ENCODE measurements at regions not wholly inside any gene's neighbourhood (a gene's known extent, or its start where the extent isn't known, plus 50 kb on each side); places are given as distances from the start of the nearest gene placed in this dataset.
A peak's percentile ranks its signal among the peaks of the same experiment; 100 is the strongest.

- Mint-ChIP-seq H3K9me3 (ENCODE audit: unreplicated experiment) (no peaks in the 10 kb centered on the region), H3K27ac (ENCODE audit: low read depth, unreplicated experiment) (no peak overlapping the region), H3K27me3 (ENCODE audit: insufficient read depth, unreplicated experiment) (no peaks in the 10 kb centered on the region), H3K36me3 (ENCODE audit: insufficient read depth, unreplicated experiment) (no peaks in the 10 kb centered on the region), H3K4me1 (ENCODE audit: insufficient read depth, unreplicated experiment) (no peaks in the 10 kb centered on the region), H3K4me3 (ENCODE audit: unreplicated experiment) (no peak overlapping the region)
- intact Hi-C loops (cut with micrococcal nuclease) = no loop called here
- ChIA-PET CTCF (interaction anchor here (0.6 kb wide), 2 partner anchors 424 to 575 kb away, joined by 3 read pairs; no protein-coding TSS in a partner anchor), POLR2A (no interaction called here)
- TF ChIP-seq CTCF (IDR thresholded peaks at IDR 0.05; ENCODE audit: unreplicated experiment) = no peak
- no peak for DNase-seq (ENCODE audit: unreplicated experiment)
- BruUV-seq (replicated peaks) = no TSS peak
Measured at GRCh38 chr18:29883114-29883513, 1159.4 kb downstream of the DSC3 start.

DNA sequence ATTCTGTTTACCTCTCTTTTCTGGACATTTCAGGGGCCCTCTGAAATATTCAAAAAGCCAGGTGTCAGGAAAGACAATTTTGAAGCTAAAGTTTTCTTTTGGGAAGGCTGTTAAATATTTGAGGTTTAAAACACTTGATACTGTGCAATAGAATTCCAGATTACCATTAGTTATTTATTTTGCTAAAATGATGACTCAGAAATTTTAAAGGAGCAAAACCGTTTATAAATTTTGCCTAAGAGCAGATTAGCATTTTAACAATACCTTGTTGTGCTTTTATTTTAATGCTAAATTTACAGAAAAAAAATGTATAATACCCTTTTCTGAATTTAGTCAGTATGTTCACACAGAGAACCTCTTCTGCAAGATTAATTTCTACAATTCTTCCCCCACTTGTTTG, 1159.9 kb downstream of the DSC3 start:
- intact Hi-C loops (cut with micrococcal nuclease) = no loop called here
- no peak for TF ChIP-seq CTCF (IDR thresholded peaks at IDR 0.05; ENCODE audit: unreplicated experiment)
- Mint-ChIP-seq H3K27me3 (ENCODE audit: insufficient read depth, unreplicated experiment) (no peaks in the 10 kb centered on the region), H3K4me3 (ENCODE audit: unreplicated experiment) (no peak overlapping the region), H3K9me3 (ENCODE audit: unreplicated experiment) (no peaks in the 10 kb centered on the region), H3K27ac (ENCODE audit: low read depth, unreplicated experiment) (no peak overlapping the region), H3K36me3 (ENCODE audit: insufficient read depth, unreplicated experiment) (no peaks in the 10 kb centered on the region), H3K4me1 (ENCODE audit: insufficient read depth, unreplicated experiment) (no peaks in the 10 kb centered on the region)
- ChIA-PET POLR2A (no interaction called here), CTCF (interaction anchor here (0.5 to 0.6 kb wide), 3 partner anchors 80 to 423 kb away, joined by 3 read pairs; no protein-coding TSS in a partner anchor)
- BruUV-seq (replicated peaks) = no TSS peak
- DNase-seq (ENCODE audit: unreplicated experiment) = no peak

- BruUV-seq (replicated peaks) = no TSS peak
- CTCF ChIA-PET = no interaction called here
Measured at GRCh38 chr18:29879763-29880162, 1162.8 kb downstream of the DSC3 start.

DNA sequence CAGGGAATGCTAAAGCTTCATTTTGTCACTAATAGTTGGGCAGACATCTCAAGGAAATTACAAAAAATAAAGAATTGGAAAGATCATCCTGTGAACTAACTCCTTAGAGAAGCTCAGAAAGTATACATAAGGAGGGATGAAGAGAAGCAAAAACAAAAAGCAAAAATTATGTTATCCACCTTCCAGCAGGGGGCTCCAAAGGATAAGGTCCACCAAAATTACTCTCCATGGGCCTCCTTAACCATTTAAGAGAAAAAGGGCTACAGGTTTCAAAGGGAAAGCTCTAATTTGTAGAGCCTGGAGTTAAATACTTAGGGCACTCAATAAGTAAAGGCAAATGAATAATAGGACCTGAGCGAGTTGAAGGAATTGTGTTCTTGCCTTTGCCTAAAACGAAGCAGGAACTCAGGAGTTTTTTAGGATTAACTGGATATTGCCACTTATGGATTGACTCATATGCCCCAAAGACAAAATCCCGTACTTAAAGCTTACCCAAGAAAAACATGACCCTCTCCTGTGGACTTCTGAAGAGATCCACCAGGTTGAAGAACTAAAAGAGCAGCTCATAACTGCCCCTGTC, 1167.9 kb downstream of the DSC3 start:
- H3K9me3 Mint-ChIP-seq (ENCODE audit: unreplicated experiment) = peaks cover 8% of the 10 kb centered on the region
- H3K4me1 Mint-ChIP-seq (ENCODE audit: insufficient read depth, unreplicated experiment) = no peaks in the 10 kb centered on the region
- TF ChIP-seq CTCF (IDR thresholded peaks at IDR 0.05; ENCODE audit: unreplicated experiment) = peak; percentile 70
- no TSS peak for BruUV-seq (replicated peaks)
- intact Hi-C loops (cut with micrococcal nuclease) = loop anchor here (1.0 to 10.0 kb wide), 5 partner anchors 407 to 1098 kb away; no protein-coding TSS in a partner anchor
- H3K27ac Mint-ChIP-seq (ENCODE audit: low read depth, unreplicated experiment) = no peak overlapping the region
- H3K27me3 Mint-ChIP-seq (ENCODE audit: insufficient read depth, unreplicated experiment) = no peaks in the 10 kb centered on the region
- ChIA-PET POLR2A (interaction anchor here (0.6 kb wide), 1 partner anchor 1407 kb away, joined by 3 read pairs; no protein-coding TSS in a partner anchor), CTCF (interaction anchor here (0.5 to 6.2 kb wide), 50 partner anchors 11 to 1646 kb away, joined by 3 to 99 read pairs (median 4); no protein-coding TSS in a partner anchor)
- H3K4me3 Mint-ChIP-seq (ENCODE audit: unreplicated experiment) = no peak overlapping the region
- DNase-seq (ENCODE audit: unreplicated experiment) = peak; percentile 76
- H3K36me3 Mint-ChIP-seq (ENCODE audit: insufficient read depth, unreplicated experiment) = no peaks in the 10 kb centered on the region

More at GRCh38 chr18:29879763-29880162, 1162.8 kb downstream of the DSC3 start:
- intact Hi-C loops (cut with micrococcal nuclease) = loop anchor here (5.0 to 10.0 kb wide), 2 partner anchors 915 to 1013 kb away; no protein-coding TSS in a partner anchor
- Mint-ChIP-seq H3K4me1 (ENCODE audit: insufficient read depth, unreplicated experiment) (no peaks in the 10 kb centered on the region), H3K4me3 (ENCODE audit: unreplicated experiment) (no peak overlapping the region), H3K27me3 (ENCODE audit: insufficient read depth, unreplicated experiment) (no peaks in the 10 kb centered on the region), H3K27ac (ENCODE audit: low read depth, unreplicated experiment) (no peak overlapping the region), H3K36me3 (ENCODE audit: insufficient read depth, unreplicated experiment) (no peaks in the 10 kb centered on the region), H3K9me3 (ENCODE audit: unreplicated experiment) (peaks cover 8% of the 10 kb centered on the region)
- DNase-seq (ENCODE audit: unreplicated experiment) = no peak
- POLR2A ChIA-PET = no interaction called here
- TF ChIP-seq CTCF (IDR thresholded peaks at IDR 0.05; ENCODE audit: unreplicated experiment) = no peak

Measured in MCF 10A (cell line).